Urothelium cell line (cell line): ENCODE measurements at regions not wholly inside any gene's neighbourhood (a gene's known extent, or its start where the extent isn't known, plus 50 kb on each side); places are given as distances from the start of the nearest gene placed in this dataset.

Experiments
- DNase-seq: peaks from one replicate; pipeline ENCODE4 v3.0.0; 2011; ENCODE audit warnings: low spot score, mixed read lengths
- FAIRE-seq: peaks from 2 replicates; lab custom pipeline; 2011; peaks lifted over from hg19 to GRCh38; lab: Jason Lieb, UNC

- no peak for FAIRE-seq
- DNase-seq = no peak
These were observed 89.1 kb upstream of the E2F3 start for GRCh38 chr6:20312606-20313005.

GRCh38 chr6:20313051-20313450 lies 88.6 kb upstream of the E2F3 start:
- no peak for FAIRE-seq
- no peak for DNase-seq

- DNase-seq (no peak), FAIRE-seq (no peak)
These were observed 87.6 kb upstream of the E2F3 start for GRCh38 chr6:20313960-20314530.

GRCh38 chr6:20314866-20315845 lies 86.5 kb upstream of the E2F3 start:
- no peak for FAIRE-seq
- DNase-seq = no peak

GRCh38 chr6:20317430-20317829 lies 84.2 kb upstream of the E2F3 start:
- DNase-seq (no peak), FAIRE-seq (no peak)

- DNase-seq (no peak), FAIRE-seq (no peak)
These were observed 82.8 kb upstream of the E2F3 start for GRCh38 chr6:20318851-20319387.

GRCh38 chr6:20319520-20320357 lies 81.9 kb upstream of the E2F3 start:
- FAIRE-seq (no peak), DNase-seq (no peak)

GRCh38 chr6:20325641-20326421 lies 75.8 kb upstream of the E2F3 start:
- FAIRE-seq (no peak), DNase-seq (no peak)

GRCh38 chr6:20326422-20326728 lies 75.3 kb upstream of the E2F3 start:
- FAIRE-seq (no peak), DNase-seq (no peak)

- no peak for FAIRE-seq
- DNase-seq = no peak
These were observed 74.5 kb upstream of the E2F3 start for GRCh38 chr6:20327141-20327540.

GRCh38 chr6:20328266-20328923 lies 73.3 kb upstream of the E2F3 start:
- no peak for FAIRE-seq
- no peak for DNase-seq

GRCh38 chr6:20328924-20329300 lies 72.8 kb upstream of the E2F3 start:
- DNase-seq (no peak), FAIRE-seq (no peak)

GRCh38 chr6:20331042-20331441 lies 70.6 kb upstream of the E2F3 start:
- no peak for FAIRE-seq

GRCh38 chr6:20331625-20332024 lies 70.1 kb upstream of the E2F3 start:
- no peak for FAIRE-seq
- DNase-seq = no peak

More at GRCh38 chr6:20331042-20331441, 70.6 kb upstream of the E2F3 start:
- DNase-seq = no peak

- FAIRE-seq = no peak
- DNase-seq = no peak
These were observed 69.2 kb upstream of the E2F3 start for GRCh38 chr6:20332441-20333006.

- DNase-seq (no peak), FAIRE-seq (no peak)
These were observed 67.9 kb upstream of the E2F3 start for GRCh38 chr6:20333721-20334269.

GRCh38 chr6:20334334-20334733 lies 67.3 kb upstream of the E2F3 start:
- no peak for DNase-seq
- no peak for FAIRE-seq

- no peak for FAIRE-seq
- no peak for DNase-seq
These were observed 66.7 kb upstream of the E2F3 start for GRCh38 chr6:20334962-20335361.

- DNase-seq (no peak), FAIRE-seq (no peak)
These were observed 65.8 kb upstream of the E2F3 start for GRCh38 chr6:20335872-20336271.
